ENCODE measurements at regions not wholly inside any gene's neighbourhood (a gene's known extent, or its start where the extent isn't known, plus 50 kb on each side); places are given as distances from the start of the nearest gene placed in this dataset.
"Not testable (repeated sequence)": the region's sequence is repeated elsewhere in the genome, so short reads cannot be mapped to it uniquely, and the experiment has no call there.

- 76% methylated on average over 1 of the region's 1 CpG for WGBS (ENCODE audit: low lambda C conversion rate, missing lambda C conversion rate)
- Histone ChIP-seq H2AFZ (no peak overlapping the region), H3K79me2 (no peaks in the 10 kb centered on the region), H3K9me2 (replicated peaks; ENCODE audit: insufficient read depth) (no peaks in the 10 kb centered on the region), H3K9me3 (ENCODE audit: low read depth) (no peaks in the 10 kb centered on the region), H3K4me1 (ENCODE audit: insufficient read depth) (no peaks in the 10 kb centered on the region), H3K36me3 (replicated peaks; ENCODE audit: insufficient read depth, low read depth) (no peaks in the 10 kb centered on the region), H3K27me3 (no peaks in the 10 kb centered on the region), H3K4me3 (no peak overlapping the region), H3K27ac (no peak overlapping the region), H3K4me2 (no peak overlapping the region), H4K20me1 (ENCODE audit: insufficient read depth, poor library complexity, severe bottlenecking) (no peaks in the 10 kb centered on the region)
- no peak for DNase-seq (ENCODE audit: low spot score)
- TF ChIP-seq EZH2phosphoT487 (IDR thresholded peaks at IDR 0.05; ENCODE audit: low read depth, severe bottlenecking, unreplicated experiment) (no peak), EZH2 (IDR thresholded peaks at IDR 0.05; ENCODE audit: borderline replicate concordance) (no peak), CTCF (IDR thresholded peaks at IDR 0.05; ENCODE audit: poor library complexity) (no peak)
These were observed 704.5 kb upstream of the B3GALT2 start for GRCh38 chr1:193890935-193891334.

- no peak overlapping the region for H2AFZ ChIP-seq
- no peaks in the 10 kb centered on the region for H3K9me2 ChIP-seq (replicated peaks; ENCODE audit: insufficient read depth)
- 95% methylated on average over 11 of the region's 11 CpGs for WGBS (ENCODE audit: low lambda C conversion rate, missing lambda C conversion rate)
- TF ChIP-seq EZH2phosphoT487 (IDR thresholded peaks at IDR 0.05; ENCODE audit: low read depth, severe bottlenecking, unreplicated experiment) (no peak), EZH2 (IDR thresholded peaks at IDR 0.05; ENCODE audit: borderline replicate concordance) (no peak), CTCF (IDR thresholded peaks at IDR 0.05; ENCODE audit: poor library complexity) (no peak)
- no peaks in the 10 kb centered on the region for H4K20me1 ChIP-seq (ENCODE audit: insufficient read depth, poor library complexity, severe bottlenecking)
- no peaks in the 10 kb centered on the region for H3K4me1 ChIP-seq (ENCODE audit: insufficient read depth)
- H3K9me3 ChIP-seq (ENCODE audit: low read depth), result no peaks in the 10 kb centered on the region
- no peaks in the 10 kb centered on the region for H3K36me3 ChIP-seq (replicated peaks; ENCODE audit: insufficient read depth, low read depth)
- DNase-seq (ENCODE audit: low spot score), result no peak
- no peak overlapping the region for H3K27ac ChIP-seq
- H3K4me2 ChIP-seq, result no peak overlapping the region
- no peak overlapping the region for H3K4me3 ChIP-seq
- H3K79me2 ChIP-seq, result no peaks in the 10 kb centered on the region
- no peaks in the 10 kb centered on the region for H3K27me3 ChIP-seq
These were observed 698.6 kb upstream of the B3GALT2 start for GRCh38 chr1:193884848-193885558.

- not testable (repeated sequence) for H3K36me3 ChIP-seq (replicated peaks; ENCODE audit: insufficient read depth, low read depth); DNase-seq (ENCODE audit: low spot score); H3K27ac ChIP-seq; H3K4me1 ChIP-seq (ENCODE audit: insufficient read depth); H3K79me2 ChIP-seq; H4K20me1 ChIP-seq (ENCODE audit: insufficient read depth, poor library complexity, severe bottlenecking); H3K9me3 ChIP-seq (ENCODE audit: low read depth); H3K9me2 ChIP-seq (replicated peaks; ENCODE audit: insufficient read depth); H3K4me2 ChIP-seq; H3K4me3 ChIP-seq; H2AFZ ChIP-seq; H3K27me3 ChIP-seq
- WGBS (ENCODE audit: low lambda C conversion rate, missing lambda C conversion rate), result 63% methylated on average over 1 of the region's 1 CpG
These were observed 691.5 kb upstream of the B3GALT2 start for GRCh38 chr1:193877920-193878319.

- H3K36me3 ChIP-seq (replicated peaks; ENCODE audit: insufficient read depth, low read depth), result no peaks in the 10 kb centered on the region
- H2AFZ ChIP-seq, result no peak overlapping the region
- no peaks in the 10 kb centered on the region for H3K27me3 ChIP-seq
- H3K27ac ChIP-seq, result no peak overlapping the region
- WGBS (ENCODE audit: low lambda C conversion rate, missing lambda C conversion rate), result 85% methylated on average over 5 of the region's 5 CpGs
- H3K4me1 ChIP-seq (ENCODE audit: insufficient read depth), result no peaks in the 10 kb centered on the region
- H3K4me2 ChIP-seq, result no peak overlapping the region
- no peak overlapping the region for H3K4me3 ChIP-seq
- no peaks in the 10 kb centered on the region for H4K20me1 ChIP-seq (ENCODE audit: insufficient read depth, poor library complexity, severe bottlenecking)
- no peak for DNase-seq (ENCODE audit: low spot score)
- H3K9me2 ChIP-seq (replicated peaks; ENCODE audit: insufficient read depth), result no peaks in the 10 kb centered on the region
- no peaks in the 10 kb centered on the region for H3K9me3 ChIP-seq (ENCODE audit: low read depth)
- TF ChIP-seq EZH2phosphoT487 (IDR thresholded peaks at IDR 0.05; ENCODE audit: low read depth, severe bottlenecking, unreplicated experiment), result no peak
- H3K79me2 ChIP-seq, result no peaks in the 10 kb centered on the region
These were observed 682.0 kb upstream of the B3GALT2 start for GRCh38 chr1:193868425-193868824.
